ENCODE measurements at regions not wholly inside any gene's neighbourhood (a gene's known extent, or its start where the extent isn't known, plus 50 kb on each side); places are given as distances from the start of the nearest gene placed in this dataset.

- H3K27me3 Mint-ChIP-seq (ENCODE audit: low read depth): no peaks in the 10 kb centered on the region
- no peak for DNase-seq (ENCODE audit: low spot score)
- no peaks in the 10 kb centered on the region for H3K36me3 Mint-ChIP-seq (ENCODE audit: low read depth)
- no peak for TF ChIP-seq CTCF (IDR thresholded peaks at IDR 0.05)
- H3K4me3 Mint-ChIP-seq (ENCODE audit: unreplicated experiment): no peak overlapping the region
- no peak overlapping the region for H3K27ac Mint-ChIP-seq (ENCODE audit: unreplicated experiment)
- H3K9me3 Mint-ChIP-seq (ENCODE audit: low read depth): no peaks in the 10 kb centered on the region
- peaks cover 13% of the 10 kb centered on the region for H3K4me1 Mint-ChIP-seq (ENCODE audit: low read depth)
Observed at GRCh38 chr2:24432735-24433134, 58.3 kb upstream of the NCOA1 start.

GRCh38 chr2:24432121-24432520, 58.9 kb upstream of the NCOA1 start:
- Mint-ChIP-seq H3K36me3 (ENCODE audit: low read depth) (no peaks in the 10 kb centered on the region), H3K27me3 (ENCODE audit: low read depth) (no peaks in the 10 kb centered on the region), H3K4me3 (ENCODE audit: unreplicated experiment) (no peak overlapping the region), H3K27ac (ENCODE audit: unreplicated experiment) (no peak overlapping the region), H3K9me3 (ENCODE audit: low read depth) (no peaks in the 10 kb centered on the region), H3K4me1 (ENCODE audit: low read depth) (peaks cover 13% of the 10 kb centered on the region)
- DNase-seq (ENCODE audit: low spot score): no peak
- no peak for TF ChIP-seq CTCF (IDR thresholded peaks at IDR 0.05)

- Mint-ChIP-seq H3K27me3 (ENCODE audit: low read depth) (no peaks in the 10 kb centered on the region), H3K27ac (ENCODE audit: unreplicated experiment) (no peak overlapping the region), H3K36me3 (ENCODE audit: low read depth) (no peaks in the 10 kb centered on the region), H3K9me3 (ENCODE audit: low read depth) (no peaks in the 10 kb centered on the region), H3K4me3 (ENCODE audit: unreplicated experiment) (no peak overlapping the region), H3K4me1 (ENCODE audit: low read depth) (no peaks in the 10 kb centered on the region)
- no peak for TF ChIP-seq CTCF (IDR thresholded peaks at IDR 0.05)
- DNase-seq (ENCODE audit: low spot score): no peak
Observed at GRCh38 chr2:24429197-24430074, 61.6 kb upstream of the NCOA1 start.

GRCh38 chr2:24424387-24424786, 64.1 kb upstream of the ITSN2 start:
- peaks cover 2% of the 10 kb centered on the region for H3K36me3 Mint-ChIP-seq (ENCODE audit: low read depth)
- H3K27ac Mint-ChIP-seq (ENCODE audit: unreplicated experiment): no peak overlapping the region
- no peaks in the 10 kb centered on the region for H3K4me1 Mint-ChIP-seq (ENCODE audit: low read depth)
- no peak for TF ChIP-seq CTCF (IDR thresholded peaks at IDR 0.05)
- H3K27me3 Mint-ChIP-seq (ENCODE audit: low read depth): no peaks in the 10 kb centered on the region
- H3K9me3 Mint-ChIP-seq (ENCODE audit: low read depth): peaks cover 12% of the 10 kb centered on the region
- H3K4me3 Mint-ChIP-seq (ENCODE audit: unreplicated experiment): no peak overlapping the region
- no peak for DNase-seq (ENCODE audit: low spot score)

- TF ChIP-seq CTCF (IDR thresholded peaks at IDR 0.05): no peak
- no peak overlapping the region for H3K4me3 Mint-ChIP-seq (ENCODE audit: unreplicated experiment)
- no peaks in the 10 kb centered on the region for H3K4me1 Mint-ChIP-seq (ENCODE audit: low read depth)
- DNase-seq (ENCODE audit: low spot score): no peak
- H3K27ac Mint-ChIP-seq (ENCODE audit: unreplicated experiment): no peak overlapping the region
- peaks cover 2% of the 10 kb centered on the region for H3K36me3 Mint-ChIP-seq (ENCODE audit: low read depth)
- H3K9me3 Mint-ChIP-seq (ENCODE audit: low read depth): peaks cover 13% of the 10 kb centered on the region
- no peaks in the 10 kb centered on the region for H3K27me3 Mint-ChIP-seq (ENCODE audit: low read depth)
Observed at GRCh38 chr2:24423095-24423494, 62.8 kb upstream of the ITSN2 start.
